SJSA1 (cell line): ENCODE measurements at regions not wholly inside any gene's neighbourhood (a gene's known extent, or its start where the extent isn't known, plus 50 kb on each side); places are given as distances from the start of the nearest gene placed in this dataset.
"Not testable (repeated sequence)": the region's sequence is repeated elsewhere in the genome, so short reads cannot be mapped to it uniquely, and the experiment has no call there.

Experiments used
- DNase-seq, 2 experiments: peaks; one replicate each; pipeline ENCODE4 v3.0.0-alpha.2; 2015 to 2020; ENCODE audit warnings: low spot score in 2 of 2, low read depth in 1 of 2
- H3K27ac ChIP-seq: fragments of 250-450 bp; sonication (Bioruptor Pico); 2 replicates; pipeline ENCODE4 v1.5.1; 2020; ENCODE audit warnings: mild to moderate bottlenecking, moderate library complexity
- H3K27me3 ChIP-seq: fragments of 250-450 bp; sonication (Bioruptor Pico); replicated peaks from 2 replicates; pipeline ENCODE4 v1.5.1; 2020; ENCODE audit warnings: mild to moderate bottlenecking, moderate library complexity
- H3K36me3 ChIP-seq: fragments of 250-450 bp; sonication (Bioruptor Pico); 2 replicates; pipeline ENCODE4 v1.5.1; 2020; ENCODE audit warnings: mild to moderate bottlenecking
- H3K4me1 ChIP-seq: fragments of 250-450 bp; sonication (Bioruptor Pico); replicated peaks from 2 replicates; pipeline ENCODE4 v1.6.1; 2021; ENCODE audit warnings: mild to moderate bottlenecking
- H3K4me3 ChIP-seq: fragments of 250-450 bp; sonication (Bioruptor Pico); 2 replicates; pipeline ENCODE4 v1.5.1; 2020; ENCODE audit warnings: mild to moderate bottlenecking
- H3K9me3 ChIP-seq: fragments of 250-450 bp; sonication (Bioruptor Pico); replicated peaks from 2 replicates; pipeline ENCODE4 v1.5.1; 2020; ENCODE audit warnings: mild to moderate bottlenecking

- H3K9me3 ChIP-seq, result no peaks in the 10 kb centered on the region
- no peaks in the 10 kb centered on the region for H3K27me3 ChIP-seq
- DNase-seq, result no peak
- H3K4me3 ChIP-seq, result no peak overlapping the region
- no peaks in the 10 kb centered on the region for H3K36me3 ChIP-seq
- H3K4me1 ChIP-seq, result no peaks in the 10 kb centered on the region
- H3K27ac ChIP-seq, result no peak overlapping the region
Measured at GRCh38 chr4:29104694-29105093, 1615.5 kb upstream of the PCDH7 start.

GRCh38 chr4:29113960-29114359, 1606.2 kb upstream of the PCDH7 start:
- Histone ChIP-seq H3K4me1 (no peaks in the 10 kb centered on the region), H3K27me3 (no peaks in the 10 kb centered on the region), H3K9me3 (no peaks in the 10 kb centered on the region), H3K4me3 (no peak overlapping the region), H3K36me3 (no peaks in the 10 kb centered on the region), H3K27ac (no peak overlapping the region)
- no peak for DNase-seq

- not testable (repeated sequence) for H3K36me3 ChIP-seq, H3K27me3 ChIP-seq, H3K27ac ChIP-seq, H3K4me1 ChIP-seq, H3K9me3 ChIP-seq, DNase-seq, H3K4me3 ChIP-seq
Measured at GRCh38 chr4:29117231-29117722, 1602.9 kb upstream of the PCDH7 start.

- DNase-seq, result no peak
Measured at GRCh38 chr4:29121586-29121985, 1598.6 kb upstream of the PCDH7 start.

GRCh38 chr4:29128810-29129209, 1591.4 kb upstream of the PCDH7 start:
- no peaks in the 10 kb centered on the region for H3K9me3 ChIP-seq
- H3K36me3 ChIP-seq, result no peaks in the 10 kb centered on the region
- H3K27ac ChIP-seq, result no peak overlapping the region
- no peak for DNase-seq
- H3K4me1 ChIP-seq, result no peaks in the 10 kb centered on the region
- H3K4me3 ChIP-seq, result no peak overlapping the region
- no peaks in the 10 kb centered on the region for H3K27me3 ChIP-seq

More at GRCh38 chr4:29121586-29121985, 1598.6 kb upstream of the PCDH7 start:
- no peaks in the 10 kb centered on the region for H3K36me3 ChIP-seq
- no peak overlapping the region for H3K27ac ChIP-seq
- no peak overlapping the region for H3K4me3 ChIP-seq
- no peaks in the 10 kb centered on the region for H3K4me1 ChIP-seq
- H3K9me3 ChIP-seq, result no peaks in the 10 kb centered on the region
- no peaks in the 10 kb centered on the region for H3K27me3 ChIP-seq

- DNase-seq, result no peak
- Histone ChIP-seq H3K4me3 (no peak overlapping the region), H3K27me3 (no peaks in the 10 kb centered on the region), H3K4me1 (no peaks in the 10 kb centered on the region), H3K9me3 (no peaks in the 10 kb centered on the region), H3K36me3 (no peaks in the 10 kb centered on the region), H3K27ac (no peak overlapping the region)
Measured at GRCh38 chr4:29131304-29131703, 1588.9 kb upstream of the PCDH7 start.

GRCh38 chr4:29142708-29143107, 1577.5 kb upstream of the PCDH7 start:
- H3K9me3 ChIP-seq, result no peaks in the 10 kb centered on the region
- no peaks in the 10 kb centered on the region for H3K36me3 ChIP-seq
- H3K27ac ChIP-seq, result no peak overlapping the region
- H3K4me3 ChIP-seq, result no peak overlapping the region
- H3K4me1 ChIP-seq, result no peaks in the 10 kb centered on the region
- no peak for DNase-seq
- no peaks in the 10 kb centered on the region for H3K27me3 ChIP-seq

GRCh38 chr4:29151584-29151983, 1568.6 kb upstream of the PCDH7 start:
- Histone ChIP-seq H3K9me3 (no peaks in the 10 kb centered on the region), H3K4me1 (no peaks in the 10 kb centered on the region), H3K27me3 (no peaks in the 10 kb centered on the region), H3K4me3 (no peak overlapping the region), H3K36me3 (no peaks in the 10 kb centered on the region), H3K27ac (no peak overlapping the region)
- no peak for DNase-seq

- Histone ChIP-seq H3K4me3 (no peak overlapping the region), H3K9me3 (no peaks in the 10 kb centered on the region), H3K27ac (no peak overlapping the region), H3K27me3 (no peaks in the 10 kb centered on the region), H3K4me1 (no peaks in the 10 kb centered on the region), H3K36me3 (no peaks in the 10 kb centered on the region)
- no peak for DNase-seq
Measured at GRCh38 chr4:29153642-29154041, 1566.5 kb upstream of the PCDH7 start.

GRCh38 chr4:29175291-29175690, 1544.9 kb upstream of the PCDH7 start:
- Histone ChIP-seq H3K36me3 (no peaks in the 10 kb centered on the region), H3K4me1 (no peaks in the 10 kb centered on the region), H3K27me3 (no peaks in the 10 kb centered on the region), H3K27ac (no peak overlapping the region), H3K4me3 (no peak overlapping the region), H3K9me3 (no peaks in the 10 kb centered on the region)
- no peak for DNase-seq

GRCh38 chr4:29199025-29199424, 1521.1 kb upstream of the PCDH7 start:
- Histone ChIP-seq H3K9me3 (no peaks in the 10 kb centered on the region), H3K27me3 (no peaks in the 10 kb centered on the region), H3K27ac (no peak overlapping the region), H3K4me3 (no peak overlapping the region), H3K36me3 (no peaks in the 10 kb centered on the region), H3K4me1 (no peaks in the 10 kb centered on the region)
- no peak for DNase-seq

- H3K4me1 ChIP-seq, result no peaks in the 10 kb centered on the region
- DNase-seq, result no peak
- no peak overlapping the region for H3K27ac ChIP-seq
- no peak overlapping the region for H3K4me3 ChIP-seq
- no peaks in the 10 kb centered on the region for H3K9me3 ChIP-seq
- H3K36me3 ChIP-seq, result no peaks in the 10 kb centered on the region
- no peaks in the 10 kb centered on the region for H3K27me3 ChIP-seq
Measured at GRCh38 chr4:29199485-29199884, 1520.7 kb upstream of the PCDH7 start.

- no peaks in the 10 kb centered on the region for H3K27me3 ChIP-seq
- DNase-seq, result no peak
- H3K27ac ChIP-seq, result no peak overlapping the region
- H3K9me3 ChIP-seq, result no peaks in the 10 kb centered on the region
- H3K36me3 ChIP-seq, result no peaks in the 10 kb centered on the region
- no peaks in the 10 kb centered on the region for H3K4me1 ChIP-seq
- no peak overlapping the region for H3K4me3 ChIP-seq
Measured at GRCh38 chr4:29213020-29213419, 1507.1 kb upstream of the PCDH7 start.

GRCh38 chr4:29220761-29221160, 1499.4 kb upstream of the PCDH7 start:
- no peak for DNase-seq
- Histone ChIP-seq H3K27ac (no peak overlapping the region), H3K9me3 (no peaks in the 10 kb centered on the region), H3K27me3 (no peaks in the 10 kb centered on the region), H3K36me3 (no peaks in the 10 kb centered on the region), H3K4me3 (no peak overlapping the region), H3K4me1 (no peaks in the 10 kb centered on the region)

- Histone ChIP-seq H3K27ac (no peak overlapping the region), H3K4me3 (no peak overlapping the region), H3K36me3 (no peaks in the 10 kb centered on the region), H3K4me1 (no peaks in the 10 kb centered on the region), H3K9me3 (no peaks in the 10 kb centered on the region), H3K27me3 (no peaks in the 10 kb centered on the region)
- DNase-seq, result no peak
Measured at GRCh38 chr4:29224911-29225310, 1495.3 kb upstream of the PCDH7 start.
